Right lobe of liver (tissue), 4 donors: ENCODE measurements at regions not wholly inside any gene's neighbourhood (a gene's known extent, or its start where the extent isn't known, plus 50 kb on each side); places are given as distances from the start of the nearest gene placed in this dataset.

ENCODE experiments used
- CTCF ChIP-seq, 4 donors: fragments of 200-600 bp in 3 of 4; fragments of 450-650 bp in 1 of 4; IDR thresholded peaks; one replicate each; pipeline versions ENCODE4 v1.5.1 to v1.8.0; 2016 to 2022; ENCODE audit warnings: antibody characterized with exemption in 4 of 4, mild to moderate bottlenecking in 2 of 4
- POLR2A ChIP-seq: fragments of 450-650 bp; IDR thresholded peaks from one replicate; pipeline ENCODE4 v1.6.1; 2017; ENCODE audit warnings: antibody characterized with exemption, mild to moderate bottlenecking
- donor health status: DM: no; HTN: no; CAD: no.
- donor health status: DM: no; HTN: no; CAD: no.
- donor health status: DM: no; HTN: yes; CAD: no.

GRCh38 chr11:46202696-46203391 lies 74.6 kb upstream of the CREB3L1 start:
- TF ChIP-seq CTCF (IDR thresholded peaks at IDR 0.05) (no peak), POLR2A (no peak)
